ENCODE measurements at regions not wholly inside any gene's neighbourhood (a gene's known extent, or its start where the extent isn't known, plus 50 kb on each side); places are given as distances from the start of the nearest gene placed in this dataset.

DNA sequence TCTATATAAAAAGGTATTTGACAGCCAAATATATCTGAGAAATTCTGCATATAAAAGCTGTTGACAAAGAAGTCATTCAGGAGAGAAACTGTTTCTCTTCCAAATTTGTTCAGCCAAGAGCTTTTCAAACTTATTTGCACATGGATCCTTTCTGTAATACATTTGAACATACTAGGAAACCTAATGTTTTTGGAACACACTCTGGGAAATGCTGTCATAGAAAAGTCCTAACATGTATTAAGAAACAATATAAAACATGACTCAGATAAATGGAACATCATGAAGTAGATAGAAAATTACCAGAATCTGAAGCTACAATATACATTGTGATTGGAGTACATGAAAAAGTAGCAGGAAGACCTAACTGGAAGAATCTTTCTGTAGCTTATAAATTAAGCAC lies 781.5 kb upstream of the EPHA5 start:
- H3K4me3 ChIP-seq = no peak overlapping the region
- TF ChIP-seq, protein P1, sequence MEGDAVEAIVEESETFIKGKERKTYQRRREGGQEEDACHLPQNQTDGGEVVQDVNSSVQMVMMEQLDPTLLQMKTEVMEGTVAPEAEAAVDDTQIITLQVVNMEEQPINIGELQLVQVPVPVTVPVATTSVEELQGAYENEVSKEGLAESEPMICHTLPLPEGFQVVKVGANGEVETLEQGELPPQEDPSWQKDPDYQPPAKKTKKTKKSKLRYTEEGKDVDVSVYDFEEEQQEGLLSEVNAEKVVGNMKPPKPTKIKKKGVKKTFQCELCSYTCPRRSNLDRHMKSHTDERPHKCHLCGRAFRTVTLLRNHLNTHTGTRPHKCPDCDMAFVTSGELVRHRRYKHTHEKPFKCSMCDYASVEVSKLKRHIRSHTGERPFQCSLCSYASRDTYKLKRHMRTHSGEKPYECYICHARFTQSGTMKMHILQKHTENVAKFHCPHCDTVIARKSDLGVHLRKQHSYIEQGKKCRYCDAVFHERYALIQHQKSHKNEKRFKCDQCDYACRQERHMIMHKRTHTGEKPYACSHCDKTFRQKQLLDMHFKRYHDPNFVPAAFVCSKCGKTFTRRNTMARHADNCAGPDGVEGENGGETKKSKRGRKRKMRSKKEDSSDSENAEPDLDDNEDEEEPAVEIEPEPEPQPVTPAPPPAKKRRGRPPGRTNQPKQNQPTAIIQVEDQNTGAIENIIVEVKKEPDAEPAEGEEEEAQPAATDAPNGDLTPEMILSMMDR (IDR thresholded peaks at IDR 0.05; ENCODE audit: low read depth, low read length) = no peak
- DNase-seq (ENCODE audit: low read depth in 1 of 2, low spot score in 1 of 2) = no peak
- no peaks in the 10 kb centered on the region for H3K36me3 ChIP-seq
- no peaks in the 10 kb centered on the region for H3K27me3 ChIP-seq
- no peak overlapping the region for H3K27ac ChIP-seq
- no peaks in the 10 kb centered on the region for H3K4me1 ChIP-seq (ENCODE audit: low read depth)
- H3K9me3 ChIP-seq (ENCODE audit: low read depth) = no peaks in the 10 kb centered on the region

DNA sequence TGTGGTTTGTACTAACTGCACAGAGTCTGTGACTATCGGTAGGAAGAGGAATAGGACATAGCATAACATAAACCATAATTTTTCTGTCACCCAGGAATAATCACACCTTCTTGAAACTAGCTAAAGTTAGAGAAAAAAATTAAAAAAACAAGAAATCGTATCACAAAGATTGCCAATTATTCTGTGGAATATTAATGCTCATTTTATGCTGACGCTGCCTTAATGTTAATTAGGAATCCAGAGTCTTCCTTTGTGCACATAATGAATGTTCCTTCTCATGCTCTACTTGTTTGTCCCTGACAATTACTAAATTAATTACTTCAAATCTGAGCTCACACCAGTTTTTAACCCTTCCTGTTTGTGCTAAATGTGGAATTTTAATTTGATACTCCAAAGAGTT lies 772.7 kb upstream of the EPHA5 start:
- Histone ChIP-seq H3K27ac (no peak overlapping the region), H3K36me3 (no peaks in the 10 kb centered on the region), H3K4me1 (ENCODE audit: low read depth) (no peaks in the 10 kb centered on the region), H3K27me3 (no peaks in the 10 kb centered on the region), H3K4me3 (no peak overlapping the region), H3K9me3 (ENCODE audit: low read depth) (no peaks in the 10 kb centered on the region)
- no peak for DNase-seq (ENCODE audit: low read depth in 1 of 2, low spot score in 1 of 2)
- TF ChIP-seq, protein P1 (IDR thresholded peaks at IDR 0.05; ENCODE audit: low read depth, low read length) = no peak

DNA sequence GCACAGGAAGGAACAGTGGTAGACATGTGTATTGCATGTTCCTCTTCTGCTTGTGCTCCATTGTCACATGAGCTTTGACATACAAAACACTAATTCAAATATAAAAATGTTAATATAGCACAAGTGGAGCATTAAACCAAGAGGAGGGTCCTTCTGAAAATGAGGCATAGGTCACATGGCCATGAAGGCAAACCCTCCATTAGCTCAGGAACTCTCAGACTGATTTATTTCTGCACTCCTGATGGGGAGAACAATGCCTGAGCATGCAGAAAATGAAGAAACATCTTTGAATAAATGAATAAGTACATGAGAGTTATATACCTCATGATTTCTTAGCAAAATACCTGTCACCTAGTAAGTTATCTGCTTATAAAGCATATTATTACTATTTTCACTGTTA lies 769.2 kb upstream of the EPHA5 start:
- Histone ChIP-seq H3K27me3 (no peaks in the 10 kb centered on the region), H3K9me3 (ENCODE audit: low read depth) (no peaks in the 10 kb centered on the region), H3K4me3 (no peak overlapping the region), H3K36me3 (no peaks in the 10 kb centered on the region), H3K4me1 (ENCODE audit: low read depth) (no peaks in the 10 kb centered on the region), H3K27ac (no peak overlapping the region)
- no peak for DNase-seq (ENCODE audit: low read depth in 1 of 2, low spot score in 1 of 2)
- TF ChIP-seq, protein P1 (IDR thresholded peaks at IDR 0.05; ENCODE audit: low read depth, low read length) = no peak

DNA sequence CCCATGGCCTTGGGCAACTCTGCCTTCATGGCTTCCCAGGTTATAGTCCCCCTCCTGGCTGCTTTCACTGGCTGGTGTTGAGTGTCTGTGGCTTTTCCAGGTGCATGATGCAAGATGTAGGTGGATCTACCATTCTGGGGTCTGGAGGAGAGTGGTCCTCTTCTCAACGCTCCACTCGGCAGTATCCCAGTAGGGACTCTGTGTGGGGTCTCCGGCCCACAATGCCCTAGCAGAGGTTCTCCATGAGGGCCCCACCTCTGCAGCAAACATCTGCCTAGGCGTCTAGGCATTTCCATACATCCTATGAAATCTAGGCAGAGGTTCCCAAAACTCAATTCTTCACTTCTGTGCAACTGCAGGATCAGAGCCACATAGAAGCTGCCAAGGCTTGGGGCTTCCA lies 763.4 kb upstream of the EPHA5 start:
- Histone ChIP-seq H3K27ac (no peak overlapping the region), H3K36me3 (no peaks in the 10 kb centered on the region), H3K27me3 (no peaks in the 10 kb centered on the region), H3K4me3 (no peak overlapping the region), H3K9me3 (ENCODE audit: low read depth) (no peaks in the 10 kb centered on the region), H3K4me1 (ENCODE audit: low read depth) (no peaks in the 10 kb centered on the region)
- DNase-seq (ENCODE audit: low read depth in 1 of 2, low spot score in 1 of 2) = no peak
- TF ChIP-seq, protein P1 (IDR thresholded peaks at IDR 0.05; ENCODE audit: low read depth, low read length) = no peak

DNA sequence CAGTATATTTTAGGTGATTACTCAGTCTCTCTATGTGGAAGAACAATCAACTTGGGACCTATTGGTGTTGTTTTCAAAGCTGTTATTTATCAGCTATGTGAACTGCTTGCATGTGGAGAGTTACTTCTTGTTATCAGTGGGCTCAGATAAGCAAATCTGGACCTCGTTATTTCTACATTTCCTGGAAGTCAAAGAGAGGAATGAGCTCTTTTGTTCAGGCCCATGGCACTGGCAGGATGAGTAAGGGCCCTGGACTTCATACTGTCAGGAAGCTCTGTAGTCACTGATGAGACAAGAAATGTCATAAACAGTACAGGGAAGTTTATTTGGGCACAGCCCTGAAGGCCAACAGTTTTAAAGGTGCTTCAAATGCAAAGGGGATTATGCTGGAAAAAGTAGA lies 760.6 kb upstream of the EPHA5 start:
- peak in 1 of 2 donors; percentile 70 for DNase-seq (ENCODE audit: low read depth in 1 of 2, low spot score in 1 of 2)
- TF ChIP-seq, protein P1 (IDR thresholded peaks at IDR 0.05; ENCODE audit: low read depth, low read length) = no peak
- no peak overlapping the region for H3K4me3 ChIP-seq
- H3K36me3 ChIP-seq = no peaks in the 10 kb centered on the region
- H3K9me3 ChIP-seq (ENCODE audit: low read depth) = no peaks in the 10 kb centered on the region
- no peaks in the 10 kb centered on the region for H3K4me1 ChIP-seq (ENCODE audit: low read depth)
- no peaks in the 10 kb centered on the region for H3K27me3 ChIP-seq
- no peak overlapping the region for H3K27ac ChIP-seq

DNA sequence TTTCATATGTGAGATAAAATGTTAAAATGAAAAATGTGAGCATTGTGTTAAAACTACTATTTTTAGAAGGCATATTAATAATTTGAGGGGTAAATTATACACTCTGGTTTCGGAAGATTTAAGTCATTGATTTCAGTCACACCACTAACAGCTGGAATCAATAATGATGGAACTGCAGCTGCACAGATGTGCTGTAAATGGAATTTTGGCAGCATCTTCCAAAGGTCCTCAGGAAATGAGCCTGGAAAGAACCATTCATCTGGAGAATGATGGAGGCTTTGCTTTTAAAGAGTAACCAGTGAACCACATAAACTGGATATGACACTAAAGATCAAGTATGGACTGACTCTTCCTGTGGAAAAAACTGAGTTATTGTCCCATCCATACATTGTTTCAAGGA lies 759.0 kb upstream of the EPHA5 start:
- H3K27me3 ChIP-seq = no peaks in the 10 kb centered on the region
- TF ChIP-seq, protein P1 (IDR thresholded peaks at IDR 0.05; ENCODE audit: low read depth, low read length) = no peak
- no peak overlapping the region for H3K27ac ChIP-seq
- DNase-seq (ENCODE audit: low read depth in 1 of 2, low spot score in 1 of 2) = no peak
- H3K4me1 ChIP-seq (ENCODE audit: low read depth) = no peaks in the 10 kb centered on the region
- H3K4me3 ChIP-seq = no peak overlapping the region
- H3K9me3 ChIP-seq (ENCODE audit: low read depth) = no peaks in the 10 kb centered on the region
- no peaks in the 10 kb centered on the region for H3K36me3 ChIP-seq
